ENCODE measurements at regions not wholly inside any gene's neighbourhood (a gene's known extent, or its start where the extent isn't known, plus 50 kb on each side); places are given as distances from the start of the nearest gene placed in this dataset.

DNA sequence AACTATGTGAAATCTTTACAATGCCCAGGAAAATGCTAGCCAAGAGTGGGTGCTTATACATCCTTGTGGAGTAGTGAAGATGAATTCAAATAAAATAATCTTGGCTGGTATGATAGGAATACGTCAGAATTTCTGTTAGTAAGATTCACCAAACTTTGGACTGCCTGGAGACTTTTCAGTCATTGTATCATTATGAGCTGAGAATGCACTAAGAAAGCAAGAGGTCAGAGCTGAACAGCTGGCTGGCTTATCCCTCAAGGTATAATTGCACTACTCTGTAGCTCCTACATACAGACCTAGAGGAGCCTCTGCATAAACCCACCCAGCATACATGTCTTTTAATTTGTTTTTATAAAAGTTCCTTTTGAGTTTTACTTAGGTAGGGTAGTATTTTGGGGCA is 568.5 kb upstream of the RIOK2 start:
- no peak for TF ChIP-seq POLR2A (IDR thresholded peaks at IDR 0.05; ENCODE audit: low read depth, low read length)
- TF ChIP-seq POLR2AphosphoS5 (IDR thresholded peaks at IDR 0.05; ENCODE audit: low read depth, low read length) = no peak
- no peak for TF ChIP-seq TAF1 (IDR thresholded peaks at IDR 0.05; ENCODE audit: borderline replicate concordance, low read depth, low read length)

Data from GM12892 (cell line).